Panc1 (cell line): ENCODE measurements at regions not wholly inside any gene's neighbourhood (a gene's known extent, or its start where the extent isn't known, plus 50 kb on each side); places are given as distances from the start of the nearest gene placed in this dataset.

Experiments used
- POLR2AphosphoS5 ChIP-seq: IDR thresholded peaks from 2 replicates; pipeline ENCODE4 v1.6.1; 2012; ENCODE audit warnings: mild to moderate bottlenecking, low read depth, low read length, moderate library complexity
- SIN3A ChIP-seq: IDR thresholded peaks from 2 replicates; pipeline ENCODE4 v1.6.1; 2012; ENCODE audit warnings: low read depth, mild to moderate bottlenecking, low read length, moderate library complexity, borderline replicate concordance; ENCODE audit not compliant: insufficient read depth
- TCF7L2 ChIP-seq: IDR thresholded peaks from 2 replicates; pipeline ENCODE4 v1.6.1; 2011; ENCODE audit warnings: mild to moderate bottlenecking, low read depth, low read length, inconsistent platforms
- TF ChIP-seq, protein P1 (sequence below): fragments of 450-650 bp; IDR thresholded peaks from 2 replicates; pipeline ENCODE4 v1.5.1; 2017; ENCODE audit warnings: mild to moderate bottlenecking
- TF ChIP-seq, protein P2 (sequence below), 2 experiments: IDR thresholded peaks; 2 replicates each; pipeline ENCODE4 v1.6.1; 2011 to 2012; ENCODE audit warnings: low read depth in 2 of 2, control low read depth in 1 of 2, low read length in 1 of 2, mild to moderate bottlenecking in 1 of 2, moderate library complexity in 1 of 2; ENCODE audit not compliant: insufficient read depth in 1 of 2

- TF ChIP-seq, protein P1, sequence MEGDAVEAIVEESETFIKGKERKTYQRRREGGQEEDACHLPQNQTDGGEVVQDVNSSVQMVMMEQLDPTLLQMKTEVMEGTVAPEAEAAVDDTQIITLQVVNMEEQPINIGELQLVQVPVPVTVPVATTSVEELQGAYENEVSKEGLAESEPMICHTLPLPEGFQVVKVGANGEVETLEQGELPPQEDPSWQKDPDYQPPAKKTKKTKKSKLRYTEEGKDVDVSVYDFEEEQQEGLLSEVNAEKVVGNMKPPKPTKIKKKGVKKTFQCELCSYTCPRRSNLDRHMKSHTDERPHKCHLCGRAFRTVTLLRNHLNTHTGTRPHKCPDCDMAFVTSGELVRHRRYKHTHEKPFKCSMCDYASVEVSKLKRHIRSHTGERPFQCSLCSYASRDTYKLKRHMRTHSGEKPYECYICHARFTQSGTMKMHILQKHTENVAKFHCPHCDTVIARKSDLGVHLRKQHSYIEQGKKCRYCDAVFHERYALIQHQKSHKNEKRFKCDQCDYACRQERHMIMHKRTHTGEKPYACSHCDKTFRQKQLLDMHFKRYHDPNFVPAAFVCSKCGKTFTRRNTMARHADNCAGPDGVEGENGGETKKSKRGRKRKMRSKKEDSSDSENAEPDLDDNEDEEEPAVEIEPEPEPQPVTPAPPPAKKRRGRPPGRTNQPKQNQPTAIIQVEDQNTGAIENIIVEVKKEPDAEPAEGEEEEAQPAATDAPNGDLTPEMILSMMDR = no peak
- TF ChIP-seq, protein P2, sequence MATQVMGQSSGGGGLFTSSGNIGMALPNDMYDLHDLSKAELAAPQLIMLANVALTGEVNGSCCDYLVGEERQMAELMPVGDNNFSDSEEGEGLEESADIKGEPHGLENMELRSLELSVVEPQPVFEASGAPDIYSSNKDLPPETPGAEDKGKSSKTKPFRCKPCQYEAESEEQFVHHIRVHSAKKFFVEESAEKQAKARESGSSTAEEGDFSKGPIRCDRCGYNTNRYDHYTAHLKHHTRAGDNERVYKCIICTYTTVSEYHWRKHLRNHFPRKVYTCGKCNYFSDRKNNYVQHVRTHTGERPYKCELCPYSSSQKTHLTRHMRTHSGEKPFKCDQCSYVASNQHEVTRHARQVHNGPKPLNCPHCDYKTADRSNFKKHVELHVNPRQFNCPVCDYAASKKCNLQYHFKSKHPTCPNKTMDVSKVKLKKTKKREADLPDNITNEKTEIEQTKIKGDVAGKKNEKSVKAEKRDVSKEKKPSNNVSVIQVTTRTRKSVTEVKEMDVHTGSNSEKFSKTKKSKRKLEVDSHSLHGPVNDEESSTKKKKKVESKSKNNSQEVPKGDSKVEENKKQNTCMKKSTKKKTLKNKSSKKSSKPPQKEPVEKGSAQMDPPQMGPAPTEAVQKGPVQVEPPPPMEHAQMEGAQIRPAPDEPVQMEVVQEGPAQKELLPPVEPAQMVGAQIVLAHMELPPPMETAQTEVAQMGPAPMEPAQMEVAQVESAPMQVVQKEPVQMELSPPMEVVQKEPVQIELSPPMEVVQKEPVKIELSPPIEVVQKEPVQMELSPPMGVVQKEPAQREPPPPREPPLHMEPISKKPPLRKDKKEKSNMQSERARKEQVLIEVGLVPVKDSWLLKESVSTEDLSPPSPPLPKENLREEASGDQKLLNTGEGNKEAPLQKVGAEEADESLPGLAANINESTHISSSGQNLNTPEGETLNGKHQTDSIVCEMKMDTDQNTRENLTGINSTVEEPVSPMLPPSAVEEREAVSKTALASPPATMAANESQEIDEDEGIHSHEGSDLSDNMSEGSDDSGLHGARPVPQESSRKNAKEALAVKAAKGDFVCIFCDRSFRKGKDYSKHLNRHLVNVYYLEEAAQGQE (IDR thresholded peaks at IDR 0.05; ENCODE audit: insufficient read depth in 1 of 2, low read depth in 2 of 2, low read length in 1 of 2) = no peak
- TF ChIP-seq TCF7L2 (no peak), POLR2AphosphoS5 (no peak), SIN3A (no peak)
Observed at GRCh38 chrX:1809581-1809980, 194.7 kb downstream of the ASMT start.
